HEK293 (cell line): ENCODE measurements at regions not wholly inside any gene's neighbourhood (a gene's known extent, or its start where the extent isn't known, plus 50 kb on each side); places are given as distances from the start of the nearest gene placed in this dataset.

Experiments used
- BCL11A ChIP-seq: fragments of 450-650 bp; formaldehyde crosslinking; IDR thresholded peaks from 2 replicates; pipeline ENCODE4 v1.5.1; 2016; ENCODE audit warnings: low read depth, missing biosample characterization, missing genetic modification characterization
- KLF16 ChIP-seq: fragments of 450-650 bp; formaldehyde crosslinking; IDR thresholded peaks from 2 replicates; pipeline ENCODE4 v1.5.1; 2017; ENCODE audit warnings: missing biosample characterization, missing genetic modification characterization
- ZNF274 ChIP-seq, 2 experiments: fragments of 200-500 bp in 1 of 2; fragments of 450-650 bp in 1 of 2; sonication (Bioruptor generic) in 1 of 2; formaldehyde crosslinking in 1 of 2; IDR thresholded peaks; 2 replicates each; pipeline versions ENCODE4 v1.5.1 to v1.6.1; 2014 to 2016; ENCODE audit warnings: borderline replicate concordance in 1 of 2, inconsistent platforms in 1 of 2, low read length in 1 of 2, missing biosample characterization in 1 of 2, missing genetic modification characterization in 1 of 2
- ZNF792 ChIP-seq: fragments of 450-650 bp; formaldehyde crosslinking; IDR thresholded peaks from 2 replicates; pipeline ENCODE4 v1.5.1; 2016; ENCODE audit warnings: missing biosample characterization, missing genetic modification characterization
- TF ChIP-seq, protein P1 (sequence below): fragments of 450-650 bp; formaldehyde crosslinking; IDR thresholded peaks from 2 replicates; pipeline ENCODE4 v1.5.1; 2016; ENCODE audit warnings: missing biosample characterization, missing genetic modification characterization
- TF ChIP-seq, protein P2 (sequence below): fragments of 450-650 bp; formaldehyde crosslinking; IDR thresholded peaks from 2 replicates; pipeline ENCODE4 v1.5.1; 2016; ENCODE audit warnings: missing biosample characterization, missing genetic modification characterization
- TF ChIP-seq, protein P3 (sequence below): fragments of 450-650 bp; formaldehyde crosslinking; IDR thresholded peaks from 2 replicates; pipeline ENCODE4 v1.5.1; 2016; ENCODE audit warnings: missing biosample characterization, missing genetic modification characterization
- TF ChIP-seq, protein P4 (sequence below): fragments of 450-650 bp; formaldehyde crosslinking; IDR thresholded peaks from 2 replicates; pipeline ENCODE4 v1.5.1; 2016; ENCODE audit warnings: missing biosample characterization, missing genetic modification characterization

DNA sequence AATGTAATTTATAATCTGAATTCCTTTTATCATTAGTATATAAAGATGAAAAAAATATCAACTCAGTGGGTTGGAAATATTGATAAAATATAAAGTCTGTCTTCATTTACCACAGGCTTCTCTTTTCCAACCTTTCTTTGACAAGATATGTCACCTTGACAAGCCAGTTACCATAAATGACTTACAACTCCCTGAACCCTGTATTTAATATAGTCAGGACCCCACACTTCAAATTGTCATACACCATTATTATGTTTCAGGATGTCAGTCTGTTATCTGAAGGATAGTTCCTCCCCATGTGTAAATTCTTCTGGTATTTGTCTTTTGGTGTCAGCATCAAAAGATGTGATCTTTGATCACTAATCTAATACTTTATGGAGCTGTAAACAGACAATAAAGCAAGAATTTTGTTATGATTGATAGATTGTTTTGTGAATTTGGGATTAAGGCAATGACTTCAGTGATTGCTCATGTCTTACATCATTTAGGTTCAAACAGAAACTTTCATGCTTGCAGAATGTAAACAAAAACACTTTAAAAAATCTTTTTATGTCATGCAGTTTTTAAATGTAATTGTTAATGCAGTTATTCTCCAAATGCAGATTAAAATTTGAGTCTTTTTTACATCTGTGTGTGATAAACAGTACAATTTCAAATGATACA, 503.5 kb upstream of the BCHE start:
- TF ChIP-seq, protein P1, sequence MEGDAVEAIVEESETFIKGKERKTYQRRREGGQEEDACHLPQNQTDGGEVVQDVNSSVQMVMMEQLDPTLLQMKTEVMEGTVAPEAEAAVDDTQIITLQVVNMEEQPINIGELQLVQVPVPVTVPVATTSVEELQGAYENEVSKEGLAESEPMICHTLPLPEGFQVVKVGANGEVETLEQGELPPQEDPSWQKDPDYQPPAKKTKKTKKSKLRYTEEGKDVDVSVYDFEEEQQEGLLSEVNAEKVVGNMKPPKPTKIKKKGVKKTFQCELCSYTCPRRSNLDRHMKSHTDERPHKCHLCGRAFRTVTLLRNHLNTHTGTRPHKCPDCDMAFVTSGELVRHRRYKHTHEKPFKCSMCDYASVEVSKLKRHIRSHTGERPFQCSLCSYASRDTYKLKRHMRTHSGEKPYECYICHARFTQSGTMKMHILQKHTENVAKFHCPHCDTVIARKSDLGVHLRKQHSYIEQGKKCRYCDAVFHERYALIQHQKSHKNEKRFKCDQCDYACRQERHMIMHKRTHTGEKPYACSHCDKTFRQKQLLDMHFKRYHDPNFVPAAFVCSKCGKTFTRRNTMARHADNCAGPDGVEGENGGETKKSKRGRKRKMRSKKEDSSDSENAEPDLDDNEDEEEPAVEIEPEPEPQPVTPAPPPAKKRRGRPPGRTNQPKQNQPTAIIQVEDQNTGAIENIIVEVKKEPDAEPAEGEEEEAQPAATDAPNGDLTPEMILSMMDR (tag by site-specific recombination): no peak
- TF ChIP-seq, protein P2, sequence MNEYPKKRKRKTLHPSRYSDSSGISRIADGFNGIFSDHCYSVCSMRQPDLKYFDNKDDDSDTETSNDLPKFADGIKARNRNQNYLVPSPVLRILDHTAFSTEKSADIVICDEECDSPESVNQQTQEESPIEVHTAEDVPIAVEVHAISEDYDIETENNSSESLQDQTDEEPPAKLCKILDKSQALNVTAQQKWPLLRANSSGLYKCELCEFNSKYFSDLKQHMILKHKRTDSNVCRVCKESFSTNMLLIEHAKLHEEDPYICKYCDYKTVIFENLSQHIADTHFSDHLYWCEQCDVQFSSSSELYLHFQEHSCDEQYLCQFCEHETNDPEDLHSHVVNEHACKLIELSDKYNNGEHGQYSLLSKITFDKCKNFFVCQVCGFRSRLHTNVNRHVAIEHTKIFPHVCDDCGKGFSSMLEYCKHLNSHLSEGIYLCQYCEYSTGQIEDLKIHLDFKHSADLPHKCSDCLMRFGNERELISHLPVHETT (tag by site-specific recombination): no peak
- TF ChIP-seq BCL11A (tag by site-specific recombination) (no peak), ZNF274 (IDR thresholded peaks at IDR 0.05; ENCODE audit: low read length) (no peak), ZNF274 (tag by site-specific recombination; IDR thresholded peaks at IDR 0.05; ENCODE audit: borderline replicate concordance) (no peak), ZNF792 (no peak), KLF16 (tag by site-specific recombination) (no peak)
- TF ChIP-seq, protein P3, sequence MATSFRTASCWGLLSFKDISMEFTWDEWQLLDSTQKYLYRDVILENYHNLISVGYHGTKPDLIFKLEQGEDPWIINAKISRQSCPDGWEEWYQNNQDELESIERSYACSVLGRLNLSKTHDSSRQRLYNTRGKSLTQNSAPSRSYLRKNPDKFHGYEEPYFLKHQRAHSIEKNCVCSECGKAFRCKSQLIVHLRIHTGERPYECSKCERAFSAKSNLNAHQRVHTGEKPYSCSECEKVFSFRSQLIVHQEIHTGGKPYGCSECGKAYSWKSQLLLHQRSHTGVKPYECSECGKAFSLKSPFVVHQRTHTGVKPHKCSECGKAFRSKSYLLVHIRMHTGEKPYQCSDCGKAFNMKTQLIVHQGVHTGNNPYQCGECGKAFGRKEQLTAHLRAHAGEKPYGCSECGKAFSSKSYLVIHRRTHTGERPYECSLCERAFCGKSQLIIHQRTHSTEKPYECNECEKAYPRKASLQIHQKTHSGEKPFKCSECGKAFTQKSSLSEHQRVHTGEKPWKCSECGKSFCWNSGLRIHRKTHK (tag by site-specific recombination): no peak
- TF ChIP-seq, protein P4, sequence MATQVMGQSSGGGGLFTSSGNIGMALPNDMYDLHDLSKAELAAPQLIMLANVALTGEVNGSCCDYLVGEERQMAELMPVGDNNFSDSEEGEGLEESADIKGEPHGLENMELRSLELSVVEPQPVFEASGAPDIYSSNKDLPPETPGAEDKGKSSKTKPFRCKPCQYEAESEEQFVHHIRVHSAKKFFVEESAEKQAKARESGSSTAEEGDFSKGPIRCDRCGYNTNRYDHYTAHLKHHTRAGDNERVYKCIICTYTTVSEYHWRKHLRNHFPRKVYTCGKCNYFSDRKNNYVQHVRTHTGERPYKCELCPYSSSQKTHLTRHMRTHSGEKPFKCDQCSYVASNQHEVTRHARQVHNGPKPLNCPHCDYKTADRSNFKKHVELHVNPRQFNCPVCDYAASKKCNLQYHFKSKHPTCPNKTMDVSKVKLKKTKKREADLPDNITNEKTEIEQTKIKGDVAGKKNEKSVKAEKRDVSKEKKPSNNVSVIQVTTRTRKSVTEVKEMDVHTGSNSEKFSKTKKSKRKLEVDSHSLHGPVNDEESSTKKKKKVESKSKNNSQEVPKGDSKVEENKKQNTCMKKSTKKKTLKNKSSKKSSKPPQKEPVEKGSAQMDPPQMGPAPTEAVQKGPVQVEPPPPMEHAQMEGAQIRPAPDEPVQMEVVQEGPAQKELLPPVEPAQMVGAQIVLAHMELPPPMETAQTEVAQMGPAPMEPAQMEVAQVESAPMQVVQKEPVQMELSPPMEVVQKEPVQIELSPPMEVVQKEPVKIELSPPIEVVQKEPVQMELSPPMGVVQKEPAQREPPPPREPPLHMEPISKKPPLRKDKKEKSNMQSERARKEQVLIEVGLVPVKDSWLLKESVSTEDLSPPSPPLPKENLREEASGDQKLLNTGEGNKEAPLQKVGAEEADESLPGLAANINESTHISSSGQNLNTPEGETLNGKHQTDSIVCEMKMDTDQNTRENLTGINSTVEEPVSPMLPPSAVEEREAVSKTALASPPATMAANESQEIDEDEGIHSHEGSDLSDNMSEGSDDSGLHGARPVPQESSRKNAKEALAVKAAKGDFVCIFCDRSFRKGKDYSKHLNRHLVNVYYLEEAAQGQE (tag by site-specific recombination): no peak
